HEK293 (cell line): ENCODE measurements at regions not wholly inside any gene's neighbourhood (a gene's known extent, or its start where the extent isn't known, plus 50 kb on each side); places are given as distances from the start of the nearest gene placed in this dataset.
A peak's percentile ranks its signal among the peaks of the same experiment; 100 is the strongest.

Source experiments
- CTCF ChIA-PET: fragments of 350-600 bp; formaldehyde crosslinking; extraction: SDS; loops from one replicate; lab custom pipeline; 2021; ENCODE audit warnings: antibody characterized with exemption; lab: Yijun Ruan, JAX
- POLR2A ChIA-PET: fragments of 300-600 bp; formaldehyde crosslinking; extraction: SDS; loops from one replicate; lab custom pipeline; 2020; ENCODE audit warnings: antibody characterized with exemption, inconsistent platforms; lab: Yijun Ruan, JAX
- H3K27ac ChIP-seq: fragments of 200-500 bp; sonication (Bioruptor generic); 2 replicates; pipeline ENCODE4 v1.5.1; 2014; ENCODE audit warnings: low read depth, low read length, control low read depth, inconsistent platforms; ENCODE audit errors: extremely low read depth
- H3K36me3 ChIP-seq, 2 experiments: fragments of 200-500 bp in 1 of 2; sonication (Bioruptor generic) in 1 of 2; 1 replicate in 1 of 2; 2 replicates in 1 of 2; pipeline ENCODE4 v1.5.1; 2014 to 2017; ENCODE audit warnings: inconsistent platforms in 2 of 2, low read length in 2 of 2; ENCODE audit not compliant: control insufficient read depth in 2 of 2, insufficient read depth in 1 of 2
- H3K4me1 ChIP-seq: fragments of 200-500 bp; sonication (Bioruptor generic); 2 replicates; pipeline ENCODE4 v1.5.1; 2014; ENCODE audit warnings: mild to moderate bottlenecking, low read length, inconsistent platforms; ENCODE audit not compliant: control insufficient read depth, insufficient read depth
- H3K4me3 ChIP-seq: 2 replicates; pipeline ENCODE4 v1.5.1; 2011; ENCODE audit warnings: low read depth, mild to moderate bottlenecking, control low read depth, low read length, moderate library complexity
- H3K9me3 ChIP-seq: fragments of 200-500 bp; sonication (Bioruptor generic); 2 replicates; pipeline ENCODE4 v1.5.1; 2014; ENCODE audit warnings: low read depth, low read length, inconsistent platforms; ENCODE audit not compliant: control insufficient read depth, insufficient read depth
- HOXA7 ChIP-seq: sonication (generic); formaldehyde crosslinking; IDR thresholded peaks from 2 replicates; pipeline ENCODE4 v1.8.1; 2022; ENCODE audit warnings: missing genetic modification reagents, borderline replicate concordance
- HOXD13 ChIP-seq: sonication (generic); formaldehyde crosslinking; IDR thresholded peaks from 2 replicates; pipeline ENCODE4 v1.8.0; 2022; ENCODE audit warnings: missing genetic modification reagents, borderline replicate concordance
- ZNF10 ChIP-seq: fragments of 450-650 bp; formaldehyde crosslinking; IDR thresholded peaks from 2 replicates; pipeline ENCODE4 v1.5.1; 2017; ENCODE audit warnings: missing biosample characterization, missing genetic modification characterization
- ZNF169 ChIP-seq: fragments of 450-650 bp; formaldehyde crosslinking; IDR thresholded peaks from 2 replicates; pipeline ENCODE4 v1.5.1; 2016; ENCODE audit warnings: missing biosample characterization, missing genetic modification characterization
- ZNF19 ChIP-seq: fragments of 450-650 bp; formaldehyde crosslinking; IDR thresholded peaks from 2 replicates; pipeline ENCODE4; 2016; ENCODE audit warnings: missing biosample characterization, missing genetic modification characterization, low read depth
- ZNF433 ChIP-seq: fragments of 450-650 bp; formaldehyde crosslinking; IDR thresholded peaks from 2 replicates; pipeline ENCODE4 v1.5.1; 2016; ENCODE audit warnings: missing biosample characterization, missing genetic modification characterization, low read depth
- ZNF585B ChIP-seq: fragments of 450-650 bp; formaldehyde crosslinking; IDR thresholded peaks from 2 replicates; pipeline ENCODE4 v1.5.1; 2016; ENCODE audit warnings: missing biosample characterization, missing genetic modification characterization
- ZNF623 ChIP-seq: fragments of 450-650 bp; formaldehyde crosslinking; IDR thresholded peaks from 2 replicates; pipeline ENCODE4 v1.5.1; 2016; ENCODE audit warnings: missing biosample characterization, missing genetic modification characterization
- ZXDB ChIP-seq: fragments of 450-650 bp; formaldehyde crosslinking; IDR thresholded peaks from 2 replicates; pipeline ENCODE4 v1.5.1; 2016; ENCODE audit warnings: missing biosample characterization, missing genetic modification characterization
- TF ChIP-seq, protein P1 (sequence below): fragments of 450-650 bp; formaldehyde crosslinking; IDR thresholded peaks from 2 replicates; pipeline ENCODE4 v1.5.1; 2016; ENCODE audit warnings: missing biosample characterization, missing genetic modification characterization
- TF ChIP-seq, protein P2 (sequence below): fragments of 450-650 bp; formaldehyde crosslinking; IDR thresholded peaks from 2 replicates; pipeline ENCODE4 v1.5.1; 2016; ENCODE audit warnings: missing biosample characterization, missing genetic modification characterization, low read depth
- TF ChIP-seq, protein P3 (sequence below): fragments of 450-650 bp; formaldehyde crosslinking; IDR thresholded peaks from 2 replicates; pipeline ENCODE4 v1.5.1; 2016; ENCODE audit warnings: missing biosample characterization, missing genetic modification characterization, borderline replicate concordance

DNA sequence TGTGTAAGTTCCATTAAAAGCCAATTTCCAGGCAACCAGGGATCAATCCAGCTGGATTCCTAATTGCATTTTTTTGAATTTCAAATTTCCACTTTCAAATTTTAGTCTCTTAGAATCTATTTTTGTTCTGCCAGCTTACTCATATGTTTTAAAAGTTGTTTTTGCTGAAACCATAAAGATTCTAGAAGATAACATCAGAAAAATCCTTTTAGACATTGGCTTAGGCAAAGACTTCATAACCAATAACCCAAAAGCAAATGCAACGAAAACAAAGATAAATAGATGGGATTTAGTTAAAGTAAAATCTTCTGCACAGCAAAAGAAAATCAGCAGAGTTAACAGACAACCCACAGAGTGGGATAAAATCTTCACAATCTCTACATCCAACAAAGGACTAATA is 253.3 kb downstream of the AEBP2 start (continued):
- TF ChIP-seq ZNF19 (tag by site-specific recombination): no peak

DNA sequence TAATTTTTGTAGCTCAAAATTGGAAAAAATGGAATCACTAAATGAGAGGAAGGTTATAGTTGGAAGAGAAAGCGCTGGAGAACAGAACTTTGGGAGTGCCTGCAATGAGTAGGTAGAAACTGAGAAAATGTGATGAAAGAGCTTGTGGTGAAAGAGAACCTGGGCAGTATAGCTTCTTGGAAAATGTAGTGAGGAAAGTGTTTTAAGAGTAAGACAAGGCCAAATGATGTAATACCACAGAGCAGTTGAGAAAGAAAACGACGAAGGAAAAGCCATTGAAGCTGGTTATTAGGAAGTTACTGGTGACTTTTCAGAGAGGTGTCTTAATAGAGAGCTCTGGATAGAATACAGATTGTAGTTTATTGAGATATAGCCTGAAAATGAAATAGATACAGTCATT is 255.3 kb downstream of the AEBP2 start:
- no peak for TF ChIP-seq ZNF10 (tag by site-specific recombination)
- no peak for TF ChIP-seq ZNF623 (tag by site-specific recombination)
- TF ChIP-seq ZNF585B: no peak
- TF ChIP-seq, protein P1, sequence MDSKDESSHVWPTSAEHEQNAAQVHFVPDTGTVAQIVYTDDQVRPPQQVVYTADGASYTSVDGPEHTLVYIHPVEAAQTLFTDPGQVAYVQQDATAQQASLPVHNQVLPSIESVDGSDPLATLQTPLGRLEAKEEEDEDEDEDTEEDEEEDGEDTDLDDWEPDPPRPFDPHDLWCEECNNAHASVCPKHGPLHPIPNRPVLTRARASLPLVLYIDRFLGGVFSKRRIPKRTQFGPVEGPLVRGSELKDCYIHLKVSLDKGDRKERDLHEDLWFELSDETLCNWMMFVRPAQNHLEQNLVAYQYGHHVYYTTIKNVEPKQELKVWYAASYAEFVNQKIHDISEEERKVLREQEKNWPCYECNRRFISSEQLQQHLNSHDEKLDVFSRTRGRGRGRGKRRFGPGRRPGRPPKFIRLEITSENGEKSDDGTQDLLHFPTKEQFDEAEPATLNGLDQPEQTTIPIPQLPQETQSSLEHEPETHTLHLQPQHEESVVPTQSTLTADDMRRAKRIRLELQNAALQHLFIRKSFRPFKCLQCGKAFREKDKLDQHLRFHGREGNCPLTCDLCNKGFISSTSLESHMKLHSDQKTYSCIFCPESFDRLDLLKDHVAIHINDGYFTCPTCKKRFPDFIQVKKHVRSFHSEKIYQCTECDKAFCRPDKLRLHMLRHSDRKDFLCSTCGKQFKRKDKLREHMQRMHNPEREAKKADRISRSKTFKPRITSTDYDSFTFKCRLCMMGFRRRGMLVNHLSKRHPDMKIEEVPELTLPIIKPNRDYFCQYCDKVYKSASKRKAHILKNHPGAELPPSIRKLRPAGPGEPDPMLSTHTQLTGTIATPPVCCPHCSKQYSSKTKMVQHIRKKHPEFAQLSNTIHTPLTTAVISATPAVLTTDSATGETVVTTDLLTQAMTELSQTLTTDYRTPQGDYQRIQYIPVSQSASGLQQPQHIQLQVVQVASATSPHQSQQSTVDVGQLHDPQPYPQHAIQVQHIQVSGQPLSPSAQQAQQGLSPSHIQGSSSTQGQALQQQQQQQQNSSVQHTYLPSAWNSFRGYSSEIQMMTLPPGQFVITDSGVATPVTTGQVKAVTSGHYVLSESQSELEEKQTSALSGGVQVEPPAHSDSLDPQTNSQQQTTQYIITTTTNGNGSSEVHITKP (tag by site-specific recombination): no peak
- TF ChIP-seq ZNF169 (tag by site-specific recombination): no peak
- TF ChIP-seq, protein P2, sequence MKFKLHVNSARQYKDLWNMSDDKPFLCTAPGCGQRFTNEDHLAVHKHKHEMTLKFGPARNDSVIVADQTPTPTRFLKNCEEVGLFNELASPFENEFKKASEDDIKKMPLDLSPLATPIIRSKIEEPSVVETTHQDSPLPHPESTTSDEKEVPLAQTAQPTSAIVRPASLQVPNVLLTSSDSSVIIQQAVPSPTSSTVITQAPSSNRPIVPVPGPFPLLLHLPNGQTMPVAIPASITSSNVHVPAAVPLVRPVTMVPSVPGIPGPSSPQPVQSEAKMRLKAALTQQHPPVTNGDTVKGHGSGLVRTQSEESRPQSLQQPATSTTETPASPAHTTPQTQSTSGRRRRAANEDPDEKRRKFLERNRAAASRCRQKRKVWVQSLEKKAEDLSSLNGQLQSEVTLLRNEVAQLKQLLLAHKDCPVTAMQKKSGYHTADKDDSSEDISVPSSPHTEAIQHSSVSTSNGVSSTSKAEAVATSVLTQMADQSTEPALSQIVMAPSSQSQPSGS (tag by site-specific recombination): peak; percentile 49; the same call in 1 of the 2 replicates
- no peak for TF ChIP-seq ZNF433 (tag by site-specific recombination)
- TF ChIP-seq HOXD13: no peak
- no peak for TF ChIP-seq HOXA7 (CRISPR knock-in tag)
- TF ChIP-seq, all 188 proteins: peak for 1
- H3K36me3 ChIP-seq: no peaks in the 10 kb centered on the region
- no peak overlapping the region for H3K27ac ChIP-seq
- H3K4me1 ChIP-seq: no peaks in the 10 kb centered on the region
- H3K4me3 ChIP-seq: no peak overlapping the region
- H3K9me3 ChIP-seq: no peaks in the 10 kb centered on the region
- ChIA-PET CTCF (interaction anchor here (0.6 to 1.1 kb wide), 2 partner anchors 8 to 45 kb away, joined by 3 read pairs; no protein-coding TSS in a partner anchor), POLR2A (interaction anchor here (0.6 kb wide), 1 partner anchor 248 kb away, joined by 3 read pairs; no protein-coding TSS in a partner anchor)

DNA sequence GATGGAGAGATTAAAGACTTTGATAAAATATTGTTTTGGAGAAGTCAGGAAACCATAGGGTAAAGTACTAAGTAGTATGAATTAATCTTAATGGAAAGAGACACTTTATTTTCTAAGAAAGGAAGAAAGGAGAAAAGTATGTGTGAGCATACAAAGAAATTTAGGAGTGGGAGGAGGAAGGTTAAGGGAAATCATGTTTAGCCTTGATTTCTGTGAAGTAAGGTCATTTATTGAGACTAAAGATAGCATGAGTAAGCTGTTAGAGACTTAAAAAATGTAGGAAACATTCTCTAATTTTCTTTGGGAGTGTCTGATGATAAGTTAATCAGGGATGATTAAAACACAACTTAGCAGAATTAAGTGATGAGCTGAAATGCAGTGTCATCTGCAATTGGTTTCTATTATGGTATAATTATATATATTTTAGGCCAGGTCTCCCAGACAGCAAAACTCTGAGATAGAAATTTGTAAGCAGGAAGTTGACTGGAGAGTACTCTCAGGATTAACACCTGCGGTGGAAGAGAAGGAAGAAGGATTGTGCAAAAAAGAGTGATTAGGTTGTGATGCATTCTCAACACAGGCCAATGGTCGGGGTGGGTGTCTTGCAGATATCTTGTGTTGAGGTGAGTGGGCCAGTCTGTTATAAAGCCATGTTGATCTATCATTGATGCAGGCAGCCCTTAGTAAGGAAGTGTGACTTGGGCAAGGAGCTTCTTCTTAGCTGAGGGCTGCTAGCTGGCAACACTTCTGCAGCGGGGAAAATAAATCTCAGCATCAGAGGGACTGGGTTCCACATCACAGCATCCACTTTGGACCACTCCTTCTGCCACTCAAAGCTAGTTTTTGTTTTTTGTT is 256.2 kb downstream of the AEBP2 start:
- TF ChIP-seq, protein P3, sequence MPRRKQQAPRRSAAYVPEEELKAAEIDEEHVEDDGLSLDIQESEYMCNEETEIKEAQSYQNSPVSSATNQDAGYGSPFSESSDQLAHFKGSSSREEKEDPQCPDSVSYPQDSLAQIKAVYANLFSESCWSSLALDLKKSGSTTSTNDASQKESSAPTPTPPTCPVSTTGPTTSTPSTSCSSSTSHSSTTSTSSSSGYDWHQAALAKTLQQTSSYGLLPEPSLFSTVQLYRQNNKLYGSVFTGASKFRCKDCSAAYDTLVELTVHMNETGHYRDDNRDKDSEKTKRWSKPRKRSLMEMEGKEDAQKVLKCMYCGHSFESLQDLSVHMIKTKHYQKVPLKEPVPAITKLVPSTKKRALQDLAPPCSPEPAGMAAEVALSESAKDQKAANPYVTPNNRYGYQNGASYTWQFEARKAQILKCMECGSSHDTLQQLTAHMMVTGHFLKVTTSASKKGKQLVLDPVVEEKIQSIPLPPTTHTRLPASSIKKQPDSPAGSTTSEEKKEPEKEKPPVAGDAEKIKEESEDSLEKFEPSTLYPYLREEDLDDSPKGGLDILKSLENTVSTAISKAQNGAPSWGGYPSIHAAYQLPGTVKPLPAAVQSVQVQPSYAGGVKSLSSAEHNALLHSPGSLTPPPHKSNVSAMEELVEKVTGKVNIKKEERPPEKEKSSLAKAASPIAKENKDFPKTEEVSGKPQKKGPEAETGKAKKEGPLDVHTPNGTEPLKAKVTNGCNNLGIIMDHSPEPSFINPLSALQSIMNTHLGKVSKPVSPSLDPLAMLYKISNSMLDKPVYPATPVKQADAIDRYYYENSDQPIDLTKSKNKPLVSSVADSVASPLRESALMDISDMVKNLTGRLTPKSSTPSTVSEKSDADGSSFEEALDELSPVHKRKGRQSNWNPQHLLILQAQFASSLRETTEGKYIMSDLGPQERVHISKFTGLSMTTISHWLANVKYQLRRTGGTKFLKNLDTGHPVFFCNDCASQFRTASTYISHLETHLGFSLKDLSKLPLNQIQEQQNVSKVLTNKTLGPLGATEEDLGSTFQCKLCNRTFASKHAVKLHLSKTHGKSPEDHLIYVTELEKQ (tag by site-specific recombination): no peak
- no peak for TF ChIP-seq ZXDB (tag by site-specific recombination)
- Histone ChIP-seq H3K27ac (no peak overlapping the region), H3K36me3 (no peaks in the 10 kb centered on the region), H3K9me3 (no peaks in the 10 kb centered on the region), H3K4me3 (no peak overlapping the region), H3K4me1 (no peaks in the 10 kb centered on the region)
- ChIA-PET POLR2A (no interaction called here), CTCF (interaction anchor here (1.1 kb wide), 1 partner anchor 9 kb away, joined by 3 read pairs; no protein-coding TSS in a partner anchor)
